HG03066 (cell line): ENCODE measurements at regions not wholly inside any gene's neighbourhood (a gene's known extent, or its start where the extent isn't known, plus 50 kb on each side); places are given as distances from the start of the nearest gene placed in this dataset.

Experiments used
- ATAC-seq: cut with Tn5 transposase; IDR thresholded peaks from one replicate; pipeline ENCODE4 v1.9.1; 2021; ENCODE audit warnings: low read depth; ENCODE audit not compliant: unreplicated experiment

DNA sequence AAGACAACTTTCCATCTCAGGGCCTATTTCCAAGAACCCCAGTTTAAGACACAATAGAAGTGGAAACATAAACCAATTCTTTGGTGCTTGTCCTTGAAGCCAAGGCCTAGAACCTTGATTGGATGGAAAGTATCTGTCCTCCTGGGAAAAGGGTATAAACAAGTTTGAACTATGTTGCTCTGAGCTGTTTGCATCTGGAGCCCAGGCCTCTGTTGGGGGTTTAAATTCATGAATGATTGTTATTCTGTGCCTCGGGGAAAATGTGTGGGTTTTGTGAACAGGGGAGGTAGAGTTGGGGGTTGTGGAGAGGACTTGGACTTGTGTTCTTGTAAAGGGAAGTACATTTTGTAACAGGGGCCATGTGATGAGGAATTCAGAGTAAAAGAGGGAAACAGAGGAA is 406.1 kb downstream of the SLC4A3 start:
- no peak for ATAC-seq

DNA sequence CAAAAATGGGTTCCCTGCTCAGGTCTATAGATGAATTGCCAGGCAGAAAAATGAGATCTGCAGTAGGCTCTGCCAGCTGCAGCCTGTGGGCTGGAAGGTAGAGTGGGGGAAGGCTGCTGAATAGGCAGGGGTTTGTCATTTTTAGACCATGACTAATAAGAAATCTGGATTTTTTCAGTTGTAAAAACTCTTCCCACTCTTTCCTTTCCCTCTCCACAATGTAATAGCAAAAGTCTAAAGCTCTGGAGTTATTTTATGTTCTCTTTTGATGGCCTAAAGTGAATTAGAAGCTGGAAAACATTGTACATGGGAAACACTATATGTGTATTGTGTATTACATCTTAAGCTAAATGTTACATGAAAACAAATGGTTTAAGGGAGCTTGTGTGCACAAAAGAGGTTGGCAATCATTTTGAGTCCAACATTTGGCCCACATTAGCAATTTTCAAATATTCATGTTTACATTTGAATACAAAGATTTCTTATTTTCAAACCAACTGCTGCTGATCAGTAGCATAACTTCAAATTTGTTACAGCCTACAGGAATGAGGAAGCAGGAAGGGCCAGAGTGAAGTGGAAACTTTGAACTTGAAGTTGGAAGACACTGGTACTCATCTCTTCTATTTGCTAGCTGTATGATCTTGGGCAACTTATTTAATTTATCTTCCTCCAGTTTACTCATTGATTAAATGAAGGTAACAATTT is 407.1 kb downstream of the SLC4A3 start:
- no peak for ATAC-seq

DNA sequence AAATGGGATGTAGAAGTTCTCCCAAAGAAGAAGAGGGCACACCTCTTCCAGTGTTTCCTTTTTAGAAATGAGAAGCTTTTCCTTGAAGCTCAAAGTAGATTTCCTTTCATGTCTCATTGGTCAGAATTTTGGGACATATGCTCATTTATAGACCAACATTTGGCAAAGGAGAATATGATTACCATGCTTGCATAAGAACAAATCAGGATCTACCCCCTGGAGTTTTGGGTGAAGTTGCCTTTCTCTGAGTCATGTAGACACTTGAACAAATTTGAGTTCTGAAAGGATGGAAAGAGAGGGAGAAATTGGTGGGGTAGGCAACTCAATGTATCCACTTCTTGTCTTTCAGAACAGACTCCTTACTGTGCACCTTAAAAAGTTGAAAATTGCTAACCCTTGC is 409.0 kb downstream of the SLC4A3 start:
- no peak for ATAC-seq

DNA sequence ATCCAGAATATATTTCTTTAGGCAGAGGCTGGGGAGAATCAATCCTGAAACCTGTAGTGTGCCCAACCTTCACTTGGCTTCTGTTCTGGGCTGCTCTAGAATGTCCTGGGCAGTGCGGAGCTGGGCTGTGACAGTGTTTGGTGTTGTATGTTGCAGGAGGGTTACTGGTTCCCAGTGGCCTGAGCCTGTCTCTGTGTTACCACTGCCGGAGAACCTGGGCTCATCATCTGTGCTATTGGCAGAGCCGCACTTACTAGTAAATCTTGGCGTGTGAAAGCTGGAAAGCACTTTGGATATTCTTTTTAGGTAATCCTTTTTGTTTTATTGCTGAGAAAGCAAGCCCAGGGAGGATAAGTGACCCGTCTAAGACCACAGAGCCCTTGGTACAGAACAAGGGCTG is 412.9 kb downstream of the SLC4A3 start:
- ATAC-seq, result no peak

DNA sequence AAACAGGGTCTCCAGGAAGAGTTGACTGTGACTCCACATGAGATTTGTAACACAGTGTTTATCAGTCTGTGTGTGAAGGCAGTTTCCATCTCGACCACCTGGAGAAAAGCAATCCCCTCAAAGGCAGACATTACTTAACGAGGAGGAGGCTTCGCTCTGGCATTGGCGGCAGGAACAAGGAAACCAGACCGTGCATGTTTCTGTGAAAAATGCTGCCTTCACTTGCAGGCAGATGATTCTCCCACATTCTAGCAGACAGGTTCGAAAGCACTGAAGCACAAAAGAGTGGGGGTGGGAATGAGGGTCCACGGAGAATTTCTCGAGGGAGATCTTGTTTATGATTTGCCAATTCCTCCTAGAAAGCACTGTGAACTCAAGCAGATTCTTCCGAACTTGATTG is 414.0 kb downstream of the SLC4A3 start:
- no peak for ATAC-seq

DNA sequence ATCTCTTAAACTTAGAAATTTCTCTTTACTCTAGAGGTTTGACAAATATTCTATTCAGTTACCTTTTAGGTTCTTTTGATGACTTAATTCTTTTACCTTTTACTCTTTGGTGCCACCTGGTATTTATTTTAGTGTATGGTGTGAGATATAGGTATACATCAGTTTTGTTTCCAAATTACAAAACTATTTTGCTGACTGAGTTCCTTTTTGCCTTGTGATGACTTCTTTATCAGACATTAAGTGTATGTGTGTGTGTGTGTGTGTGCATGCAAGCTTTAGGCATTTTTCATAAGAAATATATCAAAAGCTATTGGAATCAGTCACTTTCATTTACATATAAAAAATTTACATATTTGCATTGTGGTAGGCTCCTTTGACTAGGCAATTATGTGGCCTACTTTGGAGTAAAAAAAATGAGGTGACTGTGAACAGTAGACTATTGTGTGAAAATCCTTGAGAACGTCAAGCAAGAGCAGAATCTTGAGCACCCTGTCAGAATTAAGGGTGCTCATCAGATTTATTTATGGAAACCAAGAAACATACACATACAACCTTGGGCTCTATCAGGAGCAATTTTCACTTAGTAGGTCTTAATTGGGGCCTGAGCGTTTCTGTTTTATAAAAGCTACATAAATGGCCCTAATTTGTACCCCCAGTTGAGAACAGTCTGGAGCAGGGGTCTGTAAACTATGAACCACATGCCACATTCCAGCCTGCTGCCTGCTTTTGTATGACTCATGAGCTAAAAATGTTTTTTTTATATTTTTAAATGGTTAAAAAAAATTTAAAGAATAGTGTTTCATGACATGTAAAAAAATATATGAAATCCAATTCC is 415.9 kb downstream of the SLC4A3 start:
- ATAC-seq, result no peak

DNA sequence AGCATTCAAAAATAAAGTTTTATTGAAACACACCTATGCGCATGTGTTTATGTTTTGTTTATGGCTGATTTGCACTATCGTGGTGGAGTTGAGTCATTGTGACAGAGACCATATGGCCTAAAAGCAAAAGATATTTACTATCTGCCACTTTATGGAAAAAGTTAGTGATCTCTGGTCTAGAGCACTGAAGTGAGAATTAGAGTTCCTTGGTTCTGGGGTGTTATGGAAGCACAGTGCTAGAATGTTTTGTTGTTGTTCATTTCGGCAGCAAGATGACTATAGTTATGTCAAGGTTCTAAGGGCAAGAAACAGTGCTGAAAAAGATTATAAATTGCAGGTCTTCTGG is 416.5 kb downstream of the SLC4A3 start:
- no peak for ATAC-seq

DNA sequence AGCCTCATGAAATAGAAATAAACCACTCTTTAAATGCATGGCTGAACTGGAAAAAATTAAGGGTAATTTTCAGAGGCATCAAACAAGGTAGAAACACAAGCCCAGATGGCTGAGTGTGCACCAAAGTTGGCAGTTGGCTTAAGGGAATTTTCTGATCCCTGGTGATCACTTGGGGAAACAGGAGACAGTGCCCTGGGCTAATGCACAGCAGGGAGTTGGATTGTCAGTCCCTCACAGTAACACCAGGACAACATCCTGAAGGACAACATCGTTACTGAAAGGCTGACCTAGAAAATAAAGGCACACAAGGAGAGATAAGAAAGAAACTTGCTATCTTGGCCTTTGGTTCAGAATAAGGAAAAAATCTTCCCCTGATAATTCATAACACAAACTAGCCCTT is 417.0 kb downstream of the SLC4A3 start:
- no peak for ATAC-seq

DNA sequence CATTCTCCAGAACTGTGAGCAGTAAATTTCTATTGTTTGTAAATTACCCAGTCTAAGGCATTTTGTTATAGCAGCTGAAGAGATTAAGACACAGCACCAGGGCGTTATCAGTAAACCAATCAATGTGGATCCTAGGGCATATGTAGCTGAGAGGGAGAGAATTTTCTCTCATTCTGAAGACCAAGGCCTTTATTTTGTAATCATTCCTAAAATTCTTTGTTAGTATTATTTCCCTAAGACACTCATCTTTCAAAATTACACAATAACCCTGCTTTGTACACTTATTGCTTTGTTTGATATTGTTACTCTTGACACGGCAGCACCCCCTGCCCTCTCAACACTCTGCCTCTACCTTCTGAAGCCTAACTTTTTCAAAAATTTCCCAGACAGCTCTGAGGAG is 419.1 kb downstream of the SLC4A3 start:
- no peak for ATAC-seq

DNA sequence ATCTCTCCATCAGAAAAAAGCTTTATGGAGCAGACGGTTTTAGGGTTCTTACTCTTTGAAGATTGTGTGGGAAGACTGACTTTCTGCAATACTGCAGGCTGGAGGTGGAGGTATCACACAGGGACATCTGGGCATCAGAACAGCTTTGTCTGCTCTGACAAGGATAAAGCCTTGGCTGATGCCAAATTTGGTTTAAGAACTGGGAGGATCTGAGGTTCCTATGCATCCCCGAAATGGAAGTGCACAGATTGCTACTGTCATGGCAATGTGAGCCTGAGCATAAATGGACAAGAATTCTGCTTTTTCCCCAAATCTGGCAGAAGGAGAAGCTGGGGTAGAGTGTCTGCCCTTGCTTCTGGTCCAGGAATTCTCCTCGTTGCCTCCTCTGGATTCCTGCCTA is 424.3 kb downstream of the SLC4A3 start:
- ATAC-seq, result no peak

DNA sequence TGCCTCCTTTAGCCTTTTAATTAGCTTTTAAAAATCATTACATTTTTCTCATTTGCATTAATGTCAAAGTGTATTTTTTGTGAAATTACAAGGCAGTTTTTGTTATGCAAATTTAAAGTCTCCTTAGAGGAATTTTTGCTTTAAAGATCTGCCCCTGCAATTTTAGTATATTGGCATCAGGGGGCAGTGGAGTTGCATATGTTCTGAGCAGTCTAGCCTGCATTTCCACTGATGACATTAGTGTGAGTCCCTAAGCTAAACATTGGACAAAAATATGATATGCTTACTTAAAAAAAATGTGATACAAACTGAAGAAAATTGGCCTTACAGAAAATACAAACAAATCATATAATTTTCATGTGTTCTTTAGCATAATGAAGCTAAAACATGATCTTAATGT is 426.5 kb downstream of the SLC4A3 start:
- ATAC-seq, result no peak

DNA sequence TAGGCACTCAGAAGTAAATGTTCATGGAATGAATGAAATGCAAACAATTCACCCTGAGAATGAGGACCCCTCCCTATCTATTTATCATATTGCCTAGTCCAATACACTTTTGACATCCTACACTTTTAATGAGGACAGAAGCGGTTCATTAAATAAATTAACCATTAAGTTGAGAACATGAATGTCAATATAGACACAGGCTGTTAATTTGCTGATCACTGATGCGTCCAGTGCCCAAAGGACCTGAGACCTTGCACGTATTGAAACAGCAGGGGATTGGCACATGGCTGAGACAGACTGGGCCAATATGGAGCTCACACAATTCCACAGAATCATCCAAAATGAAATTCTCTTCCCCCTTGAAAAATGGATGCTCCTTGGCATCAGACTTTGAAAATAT is 430.0 kb downstream of the SLC4A3 start:
- ATAC-seq, result no peak

DNA sequence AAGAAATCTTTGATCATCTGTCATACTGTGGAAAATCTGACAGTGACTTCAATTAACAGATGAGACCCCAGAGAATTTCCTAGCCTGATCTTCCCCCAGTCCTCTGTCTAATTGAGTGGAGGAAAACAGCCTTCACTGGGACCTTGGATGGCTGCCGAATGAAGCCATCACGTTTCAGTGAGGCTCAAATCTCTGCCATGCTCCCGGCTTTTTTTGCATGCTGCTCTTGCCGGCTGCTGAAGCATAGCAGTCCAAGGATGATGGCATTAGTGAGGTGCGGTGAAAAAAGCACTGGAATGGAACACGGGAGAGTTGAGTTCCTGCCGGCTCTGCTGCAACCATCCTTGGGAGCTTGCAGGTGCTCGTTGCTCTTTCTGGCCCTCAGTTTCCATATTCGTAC is 430.5 kb downstream of the SLC4A3 start:
- ATAC-seq, result no peak

DNA sequence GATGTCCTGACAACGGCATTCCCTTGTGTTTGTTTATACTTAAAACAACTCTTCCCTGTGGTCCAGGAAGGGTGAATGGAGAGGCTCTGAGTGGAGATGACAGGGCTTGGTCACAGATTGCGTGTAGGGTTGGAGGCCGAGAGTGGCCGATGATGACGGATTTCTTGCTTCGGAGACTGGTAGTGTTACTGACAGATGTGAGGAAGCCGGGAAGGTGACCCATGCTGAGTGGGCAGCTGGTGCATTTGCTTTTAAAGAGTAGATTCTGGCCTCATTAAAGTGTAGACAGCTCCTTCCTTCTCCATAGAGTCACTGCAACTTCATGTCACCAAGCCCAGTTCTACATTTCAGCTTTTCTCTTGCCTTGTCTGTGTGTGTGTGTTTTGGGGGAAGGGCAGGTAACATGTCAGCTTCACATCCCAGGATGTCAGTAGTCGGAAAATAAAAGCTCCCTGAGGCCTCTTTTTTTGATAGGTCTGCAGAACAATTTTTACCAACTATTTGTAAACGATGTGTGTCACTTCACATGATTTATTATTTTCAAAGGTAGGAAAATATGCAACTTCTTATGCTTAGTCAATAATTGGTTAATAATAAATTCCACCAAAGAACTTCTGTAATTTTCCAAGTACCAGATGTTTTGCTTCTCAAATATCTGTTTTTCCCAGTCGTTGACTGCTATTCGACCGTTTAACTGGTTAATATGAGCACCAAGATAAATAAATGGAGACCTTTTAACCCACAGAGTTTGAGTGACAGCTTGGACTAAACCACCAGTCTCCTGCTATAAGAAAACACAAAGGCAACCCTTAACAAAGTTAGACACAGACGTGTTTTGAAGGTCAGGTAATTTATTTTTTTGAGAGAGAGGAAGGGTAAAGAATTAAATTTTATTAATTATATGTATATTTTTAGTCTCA is 436.9 kb downstream of the SLC4A3 start:
- ATAC-seq, result no peak

DNA sequence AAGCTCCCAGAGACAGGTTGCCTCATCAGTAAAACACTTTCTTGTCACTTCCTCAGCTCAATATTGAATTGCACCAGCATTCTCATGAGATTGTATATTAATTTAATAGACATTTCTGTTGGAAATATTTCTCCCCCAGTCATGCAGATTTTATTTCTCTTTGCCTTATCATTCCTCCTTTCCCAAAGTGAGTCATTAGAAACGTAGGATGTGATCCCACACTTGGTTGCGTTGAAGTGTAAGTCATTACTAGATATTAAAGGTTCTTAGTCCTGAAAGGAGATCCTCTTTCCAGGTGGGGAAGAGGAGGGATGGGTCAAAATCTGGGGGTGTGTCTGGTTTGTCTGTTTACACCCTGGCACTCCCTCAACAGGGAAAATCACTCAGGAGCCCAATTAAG is 438.2 kb downstream of the SLC4A3 start:
- no peak for ATAC-seq

DNA sequence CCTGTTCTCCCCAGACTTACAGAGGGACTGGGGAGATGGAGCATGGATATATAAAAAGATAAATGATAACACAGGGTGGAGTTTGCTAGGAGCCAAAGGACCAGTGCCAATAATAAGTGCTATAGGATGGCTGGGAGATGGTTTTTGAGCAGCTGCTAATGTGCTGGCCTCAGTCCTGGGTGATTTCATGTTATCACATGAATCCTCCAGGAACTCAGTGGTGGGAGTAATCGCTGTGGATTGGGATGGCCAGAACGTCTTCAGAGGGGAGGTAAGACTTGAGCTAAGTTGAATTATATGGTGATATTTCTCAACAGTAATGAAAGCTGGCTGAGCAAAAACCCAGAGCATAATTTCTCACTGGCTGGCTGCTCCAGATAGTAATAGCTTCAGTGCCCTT is 441.4 kb downstream of the SLC4A3 start:
- ATAC-seq, result no peak

DNA sequence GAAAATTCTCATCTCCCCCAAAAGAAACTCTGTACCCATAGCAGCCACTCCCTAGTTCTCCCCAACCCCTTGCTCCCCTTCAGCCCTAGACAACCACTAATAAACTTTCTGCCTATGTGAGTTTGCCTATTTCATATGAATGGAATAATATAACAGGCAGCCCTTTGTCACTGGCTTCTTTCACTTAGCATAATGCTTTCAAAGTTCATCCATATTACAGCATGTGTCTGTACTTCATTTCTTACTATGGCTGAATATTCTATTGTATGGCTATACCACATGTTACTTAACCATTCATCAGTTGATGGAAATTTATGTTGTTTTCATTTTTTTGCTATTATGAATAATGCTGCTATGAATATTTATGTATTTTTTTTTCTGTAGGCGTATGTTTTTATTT is 442.9 kb downstream of the SLC4A3 start:
- ATAC-seq, result no peak

DNA sequence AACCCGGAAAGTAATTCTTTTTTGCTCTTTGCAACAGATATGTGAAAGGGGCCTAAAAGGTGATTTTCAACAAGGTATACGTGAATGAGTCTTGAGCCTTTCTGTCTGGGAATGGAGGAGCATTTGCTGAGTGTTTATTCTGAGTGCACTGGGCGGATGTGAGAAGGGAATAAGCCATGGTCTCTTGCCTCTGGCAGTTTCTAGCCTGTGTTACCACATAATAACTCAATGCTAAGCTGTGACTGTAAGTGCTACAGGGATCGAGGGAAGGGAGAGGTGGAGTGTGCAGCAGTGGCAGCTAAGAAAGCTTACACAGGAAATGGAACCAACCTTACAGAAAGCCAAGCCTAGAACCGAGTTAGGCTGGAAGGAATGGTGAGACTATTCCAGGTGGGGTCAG is 444.3 kb downstream of the SLC4A3 start:
- ATAC-seq, result no peak

DNA sequence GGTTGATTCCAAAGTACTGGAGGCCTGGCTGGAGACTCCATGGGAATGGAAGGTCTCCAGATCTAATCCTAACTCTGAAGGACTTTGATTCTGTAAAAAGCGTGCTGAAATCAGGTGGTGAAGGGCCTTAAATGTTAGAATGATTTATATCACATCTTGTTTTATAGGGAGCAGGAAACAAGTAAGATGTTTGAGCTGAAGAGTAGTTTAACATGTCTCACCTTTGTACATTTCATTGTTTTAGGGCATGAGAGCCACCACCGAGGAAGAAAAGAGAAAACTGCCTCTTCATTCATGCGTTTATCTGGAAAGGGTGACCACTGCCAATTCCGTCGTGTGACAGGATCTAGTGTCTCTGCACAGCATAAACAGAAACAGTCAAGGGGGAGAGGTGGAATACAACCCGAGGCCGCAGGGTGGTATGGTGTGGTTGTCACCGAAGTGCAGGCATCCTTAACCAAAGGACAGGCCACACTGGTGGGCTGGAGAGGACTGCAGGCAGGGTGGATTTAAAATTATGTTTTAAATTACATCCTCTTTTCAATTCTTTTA is 445.3 kb downstream of the SLC4A3 start:
- no peak for ATAC-seq

DNA sequence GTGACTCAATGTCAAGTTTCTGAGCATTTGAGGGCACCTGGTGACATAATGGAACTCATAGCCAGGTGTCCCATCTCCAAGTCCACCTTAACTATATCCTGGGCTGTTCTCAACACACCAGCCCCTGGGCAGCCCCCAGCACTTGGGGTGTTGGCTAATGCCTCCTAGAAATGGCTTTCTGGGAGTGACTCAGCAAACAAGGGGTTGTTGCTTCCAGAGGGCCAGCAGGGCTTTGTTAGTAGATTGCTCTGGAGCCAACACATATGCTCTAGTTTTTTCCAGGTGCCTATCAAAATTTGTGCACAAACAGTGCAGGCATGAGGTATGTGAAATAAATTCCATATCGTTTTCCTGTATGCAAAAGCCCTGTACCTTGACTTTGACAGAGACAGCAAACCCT is 448.4 kb downstream of the SLC4A3 start:
- ATAC-seq, result no peak

DNA sequence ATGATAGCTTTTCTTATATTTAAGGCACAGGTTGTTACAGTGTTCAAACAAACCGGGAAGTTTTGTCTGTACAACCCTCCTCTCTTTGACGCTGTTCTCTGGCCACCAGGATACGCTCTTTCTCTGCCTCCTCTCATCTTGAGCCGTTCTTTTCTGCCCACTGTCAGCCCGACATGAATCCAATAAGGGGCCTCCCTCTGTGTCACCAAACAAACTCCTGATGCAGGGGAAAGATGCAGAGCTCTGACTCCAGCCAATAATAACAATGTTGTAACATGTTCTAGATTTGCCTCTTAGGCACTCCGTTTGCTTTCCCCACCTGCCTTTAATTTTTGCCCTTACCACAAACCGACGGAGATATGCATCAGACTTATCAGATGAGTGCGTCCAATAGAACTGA is 449.3 kb downstream of the SLC4A3 start:
- ATAC-seq, result no peak
